Small intestine (tissue), 7 donors: ENCODE measurements at regions not wholly inside any gene's neighbourhood (a gene's known extent, or its start where the extent isn't known, plus 50 kb on each side); places are given as distances from the start of the nearest gene placed in this dataset.

Experiments
- DNase-seq, 2 donors: peaks; one replicate each; pipeline versions ENCODE4 v3.0.0 to v3.0.0-alpha.2; 2013
- FAIRE-seq: peaks from 2 replicates; lab custom pipeline; 2012; peaks lifted over from hg19 to GRCh38; lab: Jason Lieb, UNC
- H3K27ac ChIP-seq, 3 donors: one replicate each; pipeline ENCODE4 v1.5.1; 2013; ENCODE audit warnings: low read length in 2 of 3, mild to moderate bottlenecking in 2 of 3, control low read depth in 1 of 3, inconsistent platforms in 1 of 3, low read depth in 1 of 3, moderate library complexity in 1 of 3
- H3K27me3 ChIP-seq, 3 donors: one replicate each; pipeline ENCODE4 v1.6.1; 2013; ENCODE audit warnings: low read length in 3 of 3, inconsistent platforms in 1 of 3; ENCODE audit not compliant: control insufficient read depth in 3 of 3, insufficient read depth in 3 of 3
- H3K36me3 ChIP-seq, 3 donors: one replicate each; pipeline ENCODE4 v1.6.1; 2013; ENCODE audit warnings: low read length in 3 of 3, inconsistent platforms in 1 of 3, low read depth in 1 of 3, mild to moderate bottlenecking in 1 of 3, moderate library complexity in 1 of 3; ENCODE audit not compliant: control insufficient read depth in 3 of 3, insufficient read depth in 2 of 3
- H3K4me1 ChIP-seq, 3 donors: one replicate each; pipeline ENCODE4 v1.6.1; 2013; ENCODE audit warnings: low read length in 2 of 3, inconsistent platforms in 1 of 3, low read depth in 1 of 3, mild to moderate bottlenecking in 1 of 3, moderate library complexity in 1 of 3; ENCODE audit not compliant: control insufficient read depth in 3 of 3, insufficient read depth in 2 of 3
- H3K4me3 ChIP-seq, 3 donors: one replicate each; pipeline ENCODE4 v1.5.1; 2013; ENCODE audit warnings: low read length in 3 of 3, control low read depth in 1 of 3, inconsistent platforms in 1 of 3, low read depth in 1 of 3, mild to moderate bottlenecking in 1 of 3, moderate library complexity in 1 of 3
- H3K9me3 ChIP-seq, 2 donors: one replicate each; pipeline ENCODE4 v1.6.1; 2013; ENCODE audit warnings: low read depth in 1 of 2, low read length in 1 of 2; ENCODE audit not compliant: control insufficient read depth in 2 of 2, insufficient read depth in 1 of 2
- WGBS, 3 donors: extraction: QIAGEN DNeasy Blood & Tissue Kit; methylation state at CpG; one replicate each; pipeline ENCODE4 v1.1.7; 2013; 5-methylcytosine and 5-hydroxymethylcytosine counted together
- donor health status: healthy with polysubstance abuse.
- donor health status: control.
- donor health status: control.
- donor health status: Bipolar disorder and iron deficiency.
- donor health status: healthy.

GRCh38 chr7:25545124-25546008, 317.1 kb upstream of the NPVF start:
- WGBS, 3 donors: 65 to 73% (median 66%) methylated on average over 7 of the region's 7 CpGs
- Histone ChIP-seq H3K27me3 (peaks cover 3 to 37% (median 3%) of the 10 kb centered on the region in 3 donors), H3K9me3 (no peaks in the 10 kb centered on the region), H3K4me1 (peaks cover 0 to 3% (median 0%) of the 10 kb centered on the region in 3 donors), H3K36me3 (no peaks in the 10 kb centered on the region), H3K4me3 (no peak overlapping the region), H3K27ac (no peak overlapping the region)
- FAIRE-seq (no peak), DNase-seq (no peak)

- Histone ChIP-seq H3K9me3 (no peaks in the 10 kb centered on the region), H3K27ac (no peak overlapping the region), H3K36me3 (no peaks in the 10 kb centered on the region), H3K4me1 (peaks cover 0 to 3% (median 0%) of the 10 kb centered on the region in 3 donors), H3K4me3 (no peak overlapping the region), H3K27me3 (peaks cover 3 to 34% (median 3%) of the 10 kb centered on the region in 3 donors)
- WGBS, 3 donors: 77 to 87% (median 86%) methylated on average over 6 of the region's 6 CpGs
- DNase-seq (no peak), FAIRE-seq (no peak)
These were observed 318.0 kb upstream of the NPVF start for GRCh38 chr7:25546306-25546705.

DNA sequence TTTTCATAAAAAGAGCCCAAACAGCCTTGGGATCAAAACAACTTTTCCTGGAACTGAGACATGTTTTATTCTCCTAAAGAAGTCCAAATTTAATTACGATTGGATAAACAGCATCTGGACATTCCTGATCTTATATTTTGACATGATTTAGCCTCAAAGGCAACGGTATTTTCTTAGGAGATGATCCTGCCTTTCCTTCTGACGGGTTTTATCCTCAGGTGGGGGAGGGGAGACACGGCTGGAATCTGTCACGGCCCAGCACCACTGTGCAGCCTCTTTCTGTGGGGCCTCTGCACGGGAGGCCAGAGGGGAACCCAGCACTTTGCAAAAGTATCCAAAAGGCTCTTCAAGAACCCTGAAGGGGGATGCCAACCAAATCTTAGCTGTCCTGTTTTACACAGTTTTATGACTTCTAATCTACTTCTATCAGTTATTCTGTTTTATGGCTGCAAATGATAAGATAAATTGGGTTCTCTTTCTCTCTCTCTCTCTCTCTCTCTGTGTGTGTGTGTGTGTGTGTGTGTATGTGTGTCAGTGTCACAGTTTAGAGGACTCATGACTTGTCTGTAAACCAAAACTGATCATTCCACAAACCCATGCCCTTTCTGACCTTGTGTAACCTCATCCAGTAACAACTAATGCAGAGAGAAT, 321.1 kb upstream of the NPVF start:
- H3K27ac ChIP-seq: no peak overlapping the region
- H3K9me3 ChIP-seq: peaks cover 0 to 2% of the 10 kb centered on the region in 2 donors
- no peak overlapping the region for H3K4me3 ChIP-seq
- FAIRE-seq: no peak
- peak; percentile 29 to 51 for DNase-seq
- H3K4me1 ChIP-seq: peaks cover 0 to 3% (median 0%) of the 10 kb centered on the region in 3 donors
- WGBS, 3 donors: 17 to 49% (median 23%) methylated on average over 6 of the region's 6 CpGs
- peaks cover 0 to 31% (median 3%) of the 10 kb centered on the region in 3 donors for H3K27me3 ChIP-seq
- no peaks in the 10 kb centered on the region for H3K36me3 ChIP-seq

DNA sequence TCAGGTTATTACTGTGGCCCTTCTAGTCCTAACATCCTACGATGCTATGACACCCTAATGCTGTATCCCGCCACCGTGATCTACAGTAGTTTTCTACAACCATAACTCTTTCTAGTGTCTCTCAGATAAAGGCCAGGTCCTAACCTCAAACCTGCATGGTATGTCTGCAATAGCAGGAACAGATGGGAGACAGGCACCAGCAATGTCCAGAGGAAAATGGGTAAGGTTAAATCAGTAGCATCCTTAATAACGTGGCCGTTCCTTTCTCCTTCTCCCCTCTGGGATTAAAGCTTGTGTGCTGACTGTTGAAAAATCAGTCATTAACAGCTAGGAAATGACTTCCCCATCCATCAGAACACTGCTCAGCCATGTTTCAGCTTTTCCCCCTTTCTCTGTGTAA, 321.9 kb upstream of the NPVF start:
- DNase-seq: no peak
- Histone ChIP-seq H3K27me3 (peaks cover 0 to 26% (median 3%) of the 10 kb centered on the region in 3 donors), H3K4me3 (no peak overlapping the region), H3K36me3 (no peaks in the 10 kb centered on the region), H3K27ac (no peak overlapping the region), H3K4me1 (peaks cover 0 to 3% (median 0%) of the 10 kb centered on the region in 3 donors), H3K9me3 (peaks cover 0 to 2% of the 10 kb centered on the region in 2 donors)
- WGBS, 3 donors: 29 to 78% (median 63%) methylated on average over 5 of the region's 5 CpGs
- no peak for FAIRE-seq

GRCh38 chr7:25552998-25553397, 324.7 kb upstream of the NPVF start:
- FAIRE-seq (no peak), DNase-seq (no peak)
- Histone ChIP-seq H3K27me3 (peaks cover 0 to 11% (median 0%) of the 10 kb centered on the region in 3 donors), H3K9me3 (peaks cover 0 to 2% of the 10 kb centered on the region in 2 donors), H3K4me3 (no peak overlapping the region), H3K36me3 (no peaks in the 10 kb centered on the region), H3K4me1 (peaks cover 0 to 3% (median 0%) of the 10 kb centered on the region in 3 donors), H3K27ac (no peak overlapping the region)
- WGBS, 3 donors: 67 to 79% (median 70%) methylated on average over 3 of the region's 3 CpGs

- Histone ChIP-seq H3K27me3 (peaks cover 0 to 11% (median 0%) of the 10 kb centered on the region in 3 donors), H3K9me3 (peaks cover 0 to 2% of the 10 kb centered on the region in 2 donors), H3K4me1 (peaks cover 0 to 3% (median 0%) of the 10 kb centered on the region in 3 donors), H3K4me3 (no peak overlapping the region), H3K36me3 (no peaks in the 10 kb centered on the region), H3K27ac (no peak overlapping the region)
- DNase-seq: no peak
- 78 to 81% (median 80%) methylated on average over 13 of the region's 13 CpGs for WGBS, 3 donors
- no peak for FAIRE-seq
These were observed 325.4 kb upstream of the NPVF start for GRCh38 chr7:25553580-25554291.

- DNase-seq (peak; percentile 52 to 74), FAIRE-seq (no peak)
- Histone ChIP-seq H3K27ac (no peak overlapping the region), H3K27me3 (peaks cover 0 to 3% (median 0%) of the 10 kb centered on the region in 3 donors), H3K9me3 (no peaks in the 10 kb centered on the region), H3K36me3 (no peaks in the 10 kb centered on the region), H3K4me1 (no peaks in the 10 kb centered on the region), H3K4me3 (no peak overlapping the region)
- 16 to 48% (median 31%) methylated on average over 8 of the region's 8 CpGs for WGBS, 3 donors
These were observed 329.2 kb upstream of the NPVF start for GRCh38 chr7:25557379-25557917.

DNA sequence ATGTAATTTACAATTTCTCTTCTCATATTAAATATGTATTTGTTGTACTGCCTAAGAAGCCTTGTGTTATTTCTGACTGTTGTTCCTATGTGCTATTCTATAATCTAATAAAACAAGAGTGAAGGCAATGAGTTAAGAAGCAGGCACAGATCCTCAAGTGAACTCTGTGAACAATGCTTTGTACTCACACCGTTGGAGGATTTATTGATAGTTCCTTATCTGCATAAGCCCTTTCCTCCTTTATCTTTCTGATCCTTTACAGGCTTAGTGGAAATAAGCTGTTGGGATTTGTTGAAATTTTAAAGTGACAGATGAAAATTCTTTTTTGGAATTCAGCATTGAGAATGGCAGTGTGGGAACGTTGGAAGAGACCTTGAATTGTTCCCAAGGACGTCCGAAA, 329.6 kb upstream of the NPVF start:
- FAIRE-seq (no peak), DNase-seq (no peak)
- Histone ChIP-seq H3K9me3 (no peaks in the 10 kb centered on the region), H3K27ac (no peak overlapping the region), H3K4me1 (no peaks in the 10 kb centered on the region), H3K4me3 (no peak overlapping the region), H3K27me3 (peaks cover 0 to 3% (median 0%) of the 10 kb centered on the region in 3 donors), H3K36me3 (no peaks in the 10 kb centered on the region)
- WGBS, 3 donors: 32 to 55% (median 41%) methylated on average over 4 of the region's 4 CpGs
